ENCODE measurements at regions not wholly inside any gene's neighbourhood (a gene's known extent, or its start where the extent isn't known, plus 50 kb on each side); places are given as distances from the start of the nearest gene placed in this dataset.

DNA sequence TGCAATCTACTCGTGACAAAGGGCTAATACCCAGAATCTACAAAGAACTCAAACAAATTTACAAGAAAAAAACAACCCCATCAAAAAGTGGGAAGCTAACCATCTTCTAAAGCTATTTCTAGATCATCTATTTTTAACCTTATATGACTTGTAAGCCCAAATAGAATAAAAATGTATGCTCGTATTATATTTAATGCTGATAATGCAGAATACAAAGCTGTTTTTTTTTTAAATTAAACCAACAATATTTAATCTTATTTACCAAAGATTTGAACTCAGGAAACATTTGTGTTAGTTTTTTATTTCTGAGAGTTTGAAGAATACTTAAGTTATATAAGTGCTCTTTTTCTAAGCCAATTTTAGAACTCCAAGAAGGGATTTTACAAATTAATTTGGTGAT, 652.1 kb downstream of the LRRC70 start:
- no peak for DNase-seq (ENCODE audit: low read depth, low spot score)
- no peaks in the 10 kb centered on the region for H3K36me3 Mint-ChIP-seq (ENCODE audit: low read depth)
- no peaks in the 10 kb centered on the region for H3K9me3 Mint-ChIP-seq
- no peaks in the 10 kb centered on the region for H3K4me1 Mint-ChIP-seq
- TF ChIP-seq, protein P1, sequence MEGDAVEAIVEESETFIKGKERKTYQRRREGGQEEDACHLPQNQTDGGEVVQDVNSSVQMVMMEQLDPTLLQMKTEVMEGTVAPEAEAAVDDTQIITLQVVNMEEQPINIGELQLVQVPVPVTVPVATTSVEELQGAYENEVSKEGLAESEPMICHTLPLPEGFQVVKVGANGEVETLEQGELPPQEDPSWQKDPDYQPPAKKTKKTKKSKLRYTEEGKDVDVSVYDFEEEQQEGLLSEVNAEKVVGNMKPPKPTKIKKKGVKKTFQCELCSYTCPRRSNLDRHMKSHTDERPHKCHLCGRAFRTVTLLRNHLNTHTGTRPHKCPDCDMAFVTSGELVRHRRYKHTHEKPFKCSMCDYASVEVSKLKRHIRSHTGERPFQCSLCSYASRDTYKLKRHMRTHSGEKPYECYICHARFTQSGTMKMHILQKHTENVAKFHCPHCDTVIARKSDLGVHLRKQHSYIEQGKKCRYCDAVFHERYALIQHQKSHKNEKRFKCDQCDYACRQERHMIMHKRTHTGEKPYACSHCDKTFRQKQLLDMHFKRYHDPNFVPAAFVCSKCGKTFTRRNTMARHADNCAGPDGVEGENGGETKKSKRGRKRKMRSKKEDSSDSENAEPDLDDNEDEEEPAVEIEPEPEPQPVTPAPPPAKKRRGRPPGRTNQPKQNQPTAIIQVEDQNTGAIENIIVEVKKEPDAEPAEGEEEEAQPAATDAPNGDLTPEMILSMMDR (conservative IDR thresholded peaks at IDR 0.05): no peak
- no peak overlapping the region for H3K4me3 Mint-ChIP-seq
- H3K27me3 Mint-ChIP-seq (ENCODE audit: low read depth): no peaks in the 10 kb centered on the region
- no peak overlapping the region for H3K27ac Mint-ChIP-seq (ENCODE audit: unreplicated experiment)

DNA sequence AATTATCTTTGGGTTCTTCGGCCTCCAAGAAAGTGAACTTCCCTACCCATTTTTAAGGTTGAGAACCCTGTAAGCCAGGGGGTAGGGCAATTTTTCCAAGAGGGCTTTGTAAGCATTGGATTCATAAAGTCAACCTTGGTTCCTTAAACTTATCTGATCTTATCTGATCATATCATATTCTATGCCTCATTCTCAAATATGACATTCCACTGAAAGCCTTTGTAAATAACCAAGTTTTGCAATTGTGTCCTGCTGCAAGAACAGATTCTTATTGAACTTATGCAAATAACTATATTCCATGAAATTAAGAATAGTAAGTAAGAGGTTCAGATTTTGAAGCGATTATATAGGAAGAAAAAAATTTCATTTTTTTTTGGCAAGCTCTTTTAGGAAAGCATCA, 649.5 kb downstream of the LRRC70 start:
- no peaks in the 10 kb centered on the region for H3K36me3 Mint-ChIP-seq (ENCODE audit: low read depth)
- H3K27me3 Mint-ChIP-seq (ENCODE audit: low read depth): no peaks in the 10 kb centered on the region
- TF ChIP-seq, protein P1 (conservative IDR thresholded peaks at IDR 0.05): no peak
- H3K4me1 Mint-ChIP-seq: no peaks in the 10 kb centered on the region
- DNase-seq (ENCODE audit: low read depth, low spot score): no peak
- no peak overlapping the region for H3K4me3 Mint-ChIP-seq
- H3K9me3 Mint-ChIP-seq: no peaks in the 10 kb centered on the region
- H3K27ac Mint-ChIP-seq (ENCODE audit: unreplicated experiment): no peak overlapping the region

GRCh38 chr5:63220244-63220643, 641.6 kb downstream of the LRRC70 start:
- no peaks in the 10 kb centered on the region for H3K36me3 Mint-ChIP-seq (ENCODE audit: low read depth)
- H3K4me3 Mint-ChIP-seq: no peak overlapping the region
- H3K9me3 Mint-ChIP-seq: no peaks in the 10 kb centered on the region
- DNase-seq (ENCODE audit: low read depth, low spot score): no peak
- TF ChIP-seq, protein P1 (conservative IDR thresholded peaks at IDR 0.05): no peak
- H3K27me3 Mint-ChIP-seq (ENCODE audit: low read depth): no peaks in the 10 kb centered on the region
- H3K4me1 Mint-ChIP-seq: no peaks in the 10 kb centered on the region
- no peak overlapping the region for H3K27ac Mint-ChIP-seq (ENCODE audit: unreplicated experiment)

GRCh38 chr5:63217422-63217821, 638.8 kb downstream of the LRRC70 start:
- H3K4me1 Mint-ChIP-seq: no peaks in the 10 kb centered on the region
- no peak overlapping the region for H3K4me3 Mint-ChIP-seq
- no peak overlapping the region for H3K27ac Mint-ChIP-seq (ENCODE audit: unreplicated experiment)
- DNase-seq (ENCODE audit: low read depth, low spot score): no peak
- no peaks in the 10 kb centered on the region for H3K27me3 Mint-ChIP-seq (ENCODE audit: low read depth)
- H3K9me3 Mint-ChIP-seq: no peaks in the 10 kb centered on the region
- TF ChIP-seq, protein P1 (conservative IDR thresholded peaks at IDR 0.05): no peak
- no peaks in the 10 kb centered on the region for H3K36me3 Mint-ChIP-seq (ENCODE audit: low read depth)

DNA sequence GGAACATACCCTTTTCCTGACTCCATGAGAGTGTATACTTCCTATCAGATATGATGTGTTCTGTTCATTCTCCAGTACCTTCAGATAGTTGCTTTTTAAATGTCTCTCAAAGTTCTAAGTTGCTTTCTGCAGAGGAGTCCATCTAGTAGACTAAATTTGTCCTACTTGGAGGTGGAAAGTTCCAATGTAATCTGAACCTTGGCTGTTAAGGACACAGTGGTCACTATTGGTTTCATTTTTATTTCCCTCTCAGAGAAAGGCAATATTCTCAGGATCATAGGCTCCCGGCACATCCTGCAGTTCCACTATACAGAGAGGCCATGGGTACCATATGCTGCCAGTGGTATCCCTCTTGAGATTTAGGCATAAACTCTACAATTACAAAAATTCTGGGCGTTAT, 634.6 kb downstream of the LRRC70 start:
- TF ChIP-seq, protein P1 (conservative IDR thresholded peaks at IDR 0.05): no peak
- H3K4me3 Mint-ChIP-seq: no peak overlapping the region
- H3K36me3 Mint-ChIP-seq (ENCODE audit: low read depth): no peaks in the 10 kb centered on the region
- no peaks in the 10 kb centered on the region for H3K4me1 Mint-ChIP-seq
- no peaks in the 10 kb centered on the region for H3K9me3 Mint-ChIP-seq
- H3K27ac Mint-ChIP-seq (ENCODE audit: unreplicated experiment): no peak overlapping the region
- DNase-seq (ENCODE audit: low read depth, low spot score): no peak
- no peaks in the 10 kb centered on the region for H3K27me3 Mint-ChIP-seq (ENCODE audit: low read depth)
